Activated T-helper 17 cell treated with anti-CD3 and anti-CD28 coated beads, Interleukin-2, amount 50 U/mL, for 72 hours (primary cell): ENCODE measurements at regions not wholly inside any gene's neighbourhood (a gene's known extent, or its start where the extent isn't known, plus 50 kb on each side); places are given as distances from the start of the nearest gene placed in this dataset.
"Not testable (repeated sequence)": the region's sequence is repeated elsewhere in the genome, so short reads cannot be mapped to it uniquely, and the experiment has no call there.

Source experiments
- ATAC-seq: fragments of 150-1000 bp; cut with Tn5 transposase; replicated peaks from 2 replicates; pipeline ENCODE4 v1.10.0; 2021; ENCODE audit warnings: mild to moderate bottlenecking, moderate library complexity
- H3K27ac Mint-ChIP-seq: one replicate; pipeline ENCODE4 v1.8.0; 2022; ENCODE audit warnings: mixed read lengths
- H3K27me3 Mint-ChIP-seq: one replicate; pipeline ENCODE4 v1.8.0; 2022; ENCODE audit warnings: mixed read lengths
- H3K36me3 Mint-ChIP-seq: one replicate; pipeline ENCODE4 v1.8.0; 2022; ENCODE audit warnings: low read depth, mild to moderate bottlenecking, mixed read lengths
- H3K4me1 Mint-ChIP-seq: one replicate; pipeline ENCODE4 v1.8.0; 2022; ENCODE audit warnings: mixed read lengths
- H3K4me3 Mint-ChIP-seq: one replicate; pipeline ENCODE4 v1.8.0; 2022; ENCODE audit warnings: mild to moderate bottlenecking, mixed read lengths
- H3K9me3 Mint-ChIP-seq: one replicate; pipeline ENCODE4 v1.8.0; 2022; ENCODE audit warnings: mixed read lengths

GRCh38 chr4:100889898-100890297 lies 372.1 kb upstream of the EMCN start:
- no peak overlapping the region for H3K4me3 Mint-ChIP-seq
- H3K27ac Mint-ChIP-seq: no peak overlapping the region
- peak; percentile 62 for ATAC-seq
- H3K27me3 Mint-ChIP-seq: no peaks in the 10 kb centered on the region
- H3K4me1 Mint-ChIP-seq: peaks cover 2% of the 10 kb centered on the region
- H3K36me3 Mint-ChIP-seq: no peaks in the 10 kb centered on the region
- peaks cover 17% of the 10 kb centered on the region for H3K9me3 Mint-ChIP-seq

- Mint-ChIP-seq H3K36me3 (no peaks in the 10 kb centered on the region), H3K9me3 (peaks cover 17% of the 10 kb centered on the region), H3K27ac (no peak overlapping the region), H3K4me1 (no peaks in the 10 kb centered on the region), H3K4me3 (no peak overlapping the region), H3K27me3 (no peaks in the 10 kb centered on the region)
- peak; percentile 23 for ATAC-seq
These were observed 371.6 kb upstream of the EMCN start for GRCh38 chr4:100889401-100889800.

DNA sequence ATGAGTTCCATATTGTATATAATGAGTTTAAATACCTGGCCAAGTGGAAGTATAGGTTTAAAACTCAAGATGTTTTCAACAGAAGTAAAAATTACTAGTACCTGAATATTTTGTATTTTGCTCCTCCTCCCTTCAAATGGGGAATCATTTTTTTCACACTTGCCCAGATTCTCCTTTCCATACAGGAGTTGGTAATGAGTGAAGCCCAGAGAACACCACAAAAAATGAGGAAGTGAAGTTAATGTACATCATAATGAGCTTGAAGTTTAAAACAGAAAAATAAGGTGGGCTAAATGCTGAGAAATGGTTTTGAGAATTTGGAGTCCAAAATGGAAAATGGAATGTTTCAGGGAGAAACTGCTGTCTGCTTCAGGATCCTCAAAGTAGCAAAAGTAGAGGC lies 364.8 kb upstream of the EMCN start:
- Mint-ChIP-seq H3K27me3 (no peaks in the 10 kb centered on the region), H3K4me3 (no peak overlapping the region), H3K27ac (no peak overlapping the region), H3K9me3 (peaks cover 17% of the 10 kb centered on the region), H3K36me3 (no peaks in the 10 kb centered on the region), H3K4me1 (no peaks in the 10 kb centered on the region)
- ATAC-seq: no peak

DNA sequence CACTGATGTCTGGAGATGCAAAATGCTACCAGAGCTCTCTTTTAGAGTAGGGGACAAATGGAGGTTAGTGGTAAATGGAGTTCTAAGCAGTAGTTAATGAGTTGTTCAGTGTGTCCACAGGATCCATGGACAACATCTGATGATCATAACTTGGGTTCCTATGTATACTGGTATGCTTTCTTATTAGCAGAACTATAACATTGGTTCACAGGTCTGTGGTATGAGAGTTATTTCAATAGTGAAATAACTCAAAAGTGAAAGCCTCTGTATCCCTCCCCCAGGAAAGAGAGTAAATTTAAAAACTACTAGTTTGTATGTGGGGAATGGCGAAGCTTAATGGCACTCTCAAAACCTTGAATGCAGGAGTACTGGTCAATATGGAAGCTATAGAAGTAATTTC lies 363.5 kb upstream of the EMCN start:
- H3K27me3 Mint-ChIP-seq: no peaks in the 10 kb centered on the region
- H3K4me1 Mint-ChIP-seq: no peaks in the 10 kb centered on the region
- no peak for ATAC-seq
- H3K36me3 Mint-ChIP-seq: no peaks in the 10 kb centered on the region
- no peak overlapping the region for H3K27ac Mint-ChIP-seq
- no peak overlapping the region for H3K4me3 Mint-ChIP-seq
- peaks cover 8% of the 10 kb centered on the region for H3K9me3 Mint-ChIP-seq

DNA sequence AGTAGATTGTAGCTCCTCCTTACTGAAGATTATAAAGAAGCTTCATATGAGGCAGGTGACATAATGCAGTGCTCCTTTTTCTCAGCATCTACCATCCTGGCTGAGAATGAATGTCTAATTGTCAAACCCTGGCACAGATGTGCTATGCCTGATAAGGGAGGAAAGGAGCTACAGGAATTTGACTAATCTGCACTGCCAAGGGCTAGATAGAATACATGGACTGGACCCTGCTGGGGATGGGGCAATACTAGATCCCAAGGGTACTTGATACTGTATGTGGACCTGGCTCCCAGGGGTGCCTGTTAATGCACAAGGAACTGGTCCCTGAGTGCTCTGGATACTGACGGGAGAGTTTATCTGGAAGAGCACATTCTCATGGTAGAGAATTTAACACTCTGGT lies 362.2 kb upstream of the EMCN start:
- Mint-ChIP-seq H3K9me3 (no peaks in the 10 kb centered on the region), H3K4me1 (no peaks in the 10 kb centered on the region), H3K36me3 (no peaks in the 10 kb centered on the region), H3K27ac (no peak overlapping the region), H3K27me3 (no peaks in the 10 kb centered on the region), H3K4me3 (no peak overlapping the region)
- ATAC-seq: no peak

DNA sequence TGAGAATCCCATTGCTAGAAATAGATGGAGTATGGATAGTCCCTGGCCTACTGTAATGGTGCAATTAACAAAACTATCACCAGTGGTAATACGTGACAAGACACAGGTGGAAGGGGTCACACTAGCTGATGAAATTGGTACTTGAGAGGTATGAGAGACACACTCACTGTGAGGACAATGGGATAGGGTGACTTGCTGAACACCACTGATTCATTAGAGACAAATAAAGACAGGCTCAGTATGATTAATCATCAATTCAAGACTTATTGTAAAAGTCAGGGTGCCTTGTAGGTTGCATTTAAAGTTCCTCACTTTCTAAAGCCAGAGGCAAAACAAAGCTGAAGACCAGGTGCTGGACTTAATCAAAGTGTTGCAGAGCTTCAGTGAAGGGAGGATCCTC lies 361.6 kb upstream of the EMCN start:
- Mint-ChIP-seq H3K4me3 (no peak overlapping the region), H3K27me3 (no peaks in the 10 kb centered on the region), H3K4me1 (no peaks in the 10 kb centered on the region), H3K36me3 (no peaks in the 10 kb centered on the region), H3K9me3 (no peaks in the 10 kb centered on the region), H3K27ac (no peak overlapping the region)
- ATAC-seq: no peak

DNA sequence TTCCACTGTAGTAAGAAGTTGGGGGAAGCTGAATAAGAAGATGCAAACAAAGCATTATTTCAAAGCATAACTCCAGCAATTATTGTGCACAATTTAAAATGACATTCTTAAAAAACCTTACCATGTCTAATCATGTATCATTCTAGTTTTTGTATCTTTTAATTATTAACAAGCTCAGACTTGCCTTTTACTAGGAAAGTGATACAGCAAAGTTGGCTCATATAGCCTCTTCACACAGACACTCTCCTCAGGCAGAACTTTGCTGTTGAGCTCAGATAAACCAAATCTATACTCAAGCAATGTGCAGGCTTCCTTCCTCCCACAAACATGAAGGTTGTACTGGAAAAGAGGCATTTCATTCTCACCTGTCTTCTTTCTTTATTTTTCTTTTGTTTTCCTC lies 358.7 kb upstream of the EMCN start:
- H3K4me1 Mint-ChIP-seq: no peaks in the 10 kb centered on the region
- no peak for ATAC-seq

DNA sequence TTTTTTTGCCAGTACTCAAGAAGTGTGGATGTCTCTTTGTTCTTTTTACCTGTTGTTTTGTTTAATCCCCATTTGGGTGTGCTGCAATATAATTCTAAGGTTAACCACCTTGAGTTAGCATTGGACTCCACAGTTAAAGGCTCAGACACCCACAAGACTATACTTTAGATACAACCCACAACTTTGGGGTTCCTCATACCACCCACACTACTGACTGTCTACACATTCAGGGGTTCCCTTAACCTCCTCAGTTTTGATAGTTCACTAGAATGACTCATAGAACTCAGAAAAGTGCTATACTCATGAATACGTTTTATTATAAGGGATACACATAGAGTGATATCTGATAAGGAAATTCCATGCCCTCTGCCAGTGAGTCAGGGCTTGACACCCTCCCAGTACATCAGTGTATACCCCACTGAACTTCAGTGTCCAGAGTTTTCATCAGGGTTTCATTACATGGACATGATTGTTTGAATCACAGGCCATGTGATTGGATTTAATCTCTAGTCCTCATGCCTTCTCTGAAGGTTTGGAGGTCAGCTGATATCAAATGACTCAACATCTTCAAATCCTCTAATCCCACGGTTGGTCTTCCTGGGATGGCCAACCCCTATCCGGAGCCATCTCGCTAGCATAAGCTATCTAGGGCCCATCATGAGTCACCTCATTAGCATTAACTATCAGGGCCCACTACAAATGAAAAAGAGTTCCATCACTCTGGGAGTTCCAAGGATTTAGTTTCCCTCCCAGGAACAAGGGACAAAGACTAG lies 357.7 kb upstream of the EMCN start:
- Mint-ChIP-seq H3K27ac (no peak overlapping the region), H3K36me3 (no peaks in the 10 kb centered on the region), H3K9me3 (no peaks in the 10 kb centered on the region), H3K27me3 (peaks cover 7% of the 10 kb centered on the region), H3K4me3 (no peak overlapping the region), H3K4me1 (no peaks in the 10 kb centered on the region)
- ATAC-seq: no peak

More for the DNA sequence above, 358.7 kb upstream of the EMCN start:
- Mint-ChIP-seq H3K9me3 (no peaks in the 10 kb centered on the region), H3K36me3 (no peaks in the 10 kb centered on the region), H3K27ac (no peak overlapping the region), H3K27me3 (peaks cover 3% of the 10 kb centered on the region), H3K4me3 (no peak overlapping the region)

DNA sequence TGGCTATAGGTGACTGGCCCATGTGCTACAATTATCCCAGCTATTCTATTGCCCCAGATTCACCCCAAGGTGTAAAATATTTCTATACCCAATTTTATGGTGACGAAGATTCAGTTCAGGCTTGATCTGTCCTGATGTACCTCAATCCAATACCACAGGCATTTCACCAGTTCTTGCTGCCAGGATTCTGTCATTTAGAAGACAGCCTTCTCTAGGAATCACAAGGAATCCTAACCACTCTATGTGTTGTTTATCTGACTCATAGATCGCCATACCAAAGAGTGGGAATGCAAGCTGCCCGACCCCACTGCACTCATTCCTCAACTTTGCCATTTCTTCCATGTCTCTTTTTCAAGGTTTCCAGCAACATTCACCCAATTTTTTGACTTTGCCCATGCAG lies 355.0 kb upstream of the EMCN start:
- H3K27ac Mint-ChIP-seq: no peak overlapping the region
- no peak overlapping the region for H3K4me3 Mint-ChIP-seq
- no peaks in the 10 kb centered on the region for H3K9me3 Mint-ChIP-seq
- no peak for ATAC-seq
- peaks cover 7% of the 10 kb centered on the region for H3K27me3 Mint-ChIP-seq
- H3K36me3 Mint-ChIP-seq: no peaks in the 10 kb centered on the region
- no peaks in the 10 kb centered on the region for H3K4me1 Mint-ChIP-seq

DNA sequence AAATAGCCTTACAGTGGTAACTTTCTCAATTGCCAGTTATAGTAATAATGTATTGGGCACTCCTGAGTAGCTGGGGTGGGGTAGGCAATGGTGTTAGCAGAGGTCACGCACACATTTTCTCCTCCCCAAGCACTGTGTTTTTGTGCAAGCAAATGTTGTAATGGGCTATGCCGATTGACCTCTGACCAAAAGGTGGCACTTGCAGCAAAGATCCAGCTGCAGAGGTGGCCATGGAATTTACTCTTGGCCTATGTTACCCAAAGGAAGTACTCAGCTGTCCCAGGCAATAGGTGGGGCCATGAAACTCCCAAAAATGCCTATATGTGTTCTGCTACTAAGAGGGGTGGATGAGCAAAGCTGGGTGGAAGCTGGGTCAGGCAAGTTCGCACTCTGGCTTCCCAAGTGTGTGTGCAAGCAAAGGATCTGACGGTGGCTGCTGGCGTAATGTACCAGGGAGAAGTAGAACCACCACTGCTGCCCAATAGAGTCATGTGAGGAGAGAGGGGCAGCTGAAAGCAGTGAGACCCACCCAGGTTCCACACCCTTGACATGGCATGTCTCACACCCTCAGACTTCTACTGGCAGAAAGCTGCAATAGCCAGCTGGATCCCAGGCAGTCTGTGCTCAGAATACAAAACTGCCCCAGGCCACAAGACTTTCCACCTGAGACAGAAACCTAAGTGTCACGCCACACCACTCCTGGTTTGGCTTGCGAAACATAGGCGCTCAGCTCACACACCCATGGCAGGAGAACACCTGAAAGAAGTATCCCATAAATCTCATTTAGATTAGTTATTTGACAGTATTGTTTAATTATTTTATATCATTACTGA lies 353.3 kb upstream of the EMCN start:
- Mint-ChIP-seq H3K36me3 (no peaks in the 10 kb centered on the region), H3K27me3 (peaks cover 7% of the 10 kb centered on the region), H3K4me3 (no peak overlapping the region), H3K4me1 (no peaks in the 10 kb centered on the region), H3K9me3 (peaks cover 4% of the 10 kb centered on the region), H3K27ac (no peak overlapping the region)
- no peak for ATAC-seq

GRCh38 chr4:100869276-100869675 lies 351.5 kb upstream of the EMCN start:
- H3K27ac Mint-ChIP-seq: no peak overlapping the region
- no peak for ATAC-seq
- H3K27me3 Mint-ChIP-seq: peaks cover 7% of the 10 kb centered on the region
- no peaks in the 10 kb centered on the region for H3K4me1 Mint-ChIP-seq
- H3K9me3 Mint-ChIP-seq: peaks cover 4% of the 10 kb centered on the region
- no peaks in the 10 kb centered on the region for H3K36me3 Mint-ChIP-seq
- H3K4me3 Mint-ChIP-seq: no peak overlapping the region

DNA sequence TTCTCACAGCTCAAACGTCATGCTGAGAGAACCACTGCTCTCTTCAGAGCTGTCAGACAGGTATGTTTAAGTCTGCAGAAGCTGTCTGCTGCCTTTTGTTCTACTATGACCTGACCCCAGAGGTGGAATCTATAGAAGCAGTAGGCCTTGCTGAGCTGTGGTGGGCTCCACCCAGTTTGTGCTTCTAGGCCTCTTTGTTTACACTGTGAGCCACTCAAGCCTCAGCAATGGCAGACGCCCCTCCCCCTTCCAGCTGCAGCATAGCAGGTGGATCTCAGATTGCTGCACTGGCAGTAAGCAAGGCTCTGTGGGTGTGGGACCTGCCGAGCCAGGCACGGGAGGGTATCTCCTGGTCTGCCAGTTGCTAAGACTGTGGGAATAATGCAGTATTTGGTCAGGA lies 350.5 kb upstream of the EMCN start:
- not testable (repeated sequence) for H3K4me3 Mint-ChIP-seq, H3K36me3 Mint-ChIP-seq, H3K4me1 Mint-ChIP-seq, ATAC-seq, H3K27me3 Mint-ChIP-seq, H3K27ac Mint-ChIP-seq, H3K9me3 Mint-ChIP-seq

- Mint-ChIP-seq H3K9me3 (peaks cover 3% of the 10 kb centered on the region), H3K4me3 (no peak overlapping the region), H3K36me3 (no peaks in the 10 kb centered on the region), H3K27ac (no peak overlapping the region), H3K27me3 (no peaks in the 10 kb centered on the region), H3K4me1 (no peaks in the 10 kb centered on the region)
- no peak for ATAC-seq
These were observed 334.5 kb upstream of the EMCN start for GRCh38 chr4:100852326-100852725.

DNA sequence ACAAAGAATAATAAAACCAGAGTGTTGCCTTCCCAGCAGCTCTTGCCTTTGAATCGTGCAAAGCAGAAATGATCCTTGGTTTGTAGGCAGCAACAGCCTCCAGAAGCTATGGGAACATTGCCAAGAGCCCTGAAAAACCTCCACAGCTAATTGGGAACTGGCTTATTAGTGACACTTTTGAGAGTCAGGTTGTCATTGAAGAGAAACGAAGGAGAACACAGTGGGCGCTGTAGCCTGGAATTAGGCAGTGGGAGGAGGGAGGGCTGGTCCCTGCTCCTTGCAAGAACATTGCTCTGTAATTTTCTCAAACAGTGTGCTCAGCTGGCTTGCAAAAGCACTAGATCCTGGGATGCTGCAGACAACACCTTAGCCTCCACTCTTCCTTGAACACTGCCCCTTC lies 331.5 kb upstream of the EMCN start:
- Mint-ChIP-seq H3K4me1 (no peaks in the 10 kb centered on the region), H3K36me3 (no peaks in the 10 kb centered on the region), H3K4me3 (no peak overlapping the region), H3K9me3 (peaks cover 3% of the 10 kb centered on the region), H3K27ac (no peak overlapping the region), H3K27me3 (no peaks in the 10 kb centered on the region)
- ATAC-seq: no peak

- no peaks in the 10 kb centered on the region for H3K36me3 Mint-ChIP-seq
- H3K27me3 Mint-ChIP-seq: no peaks in the 10 kb centered on the region
- peaks cover 3% of the 10 kb centered on the region for H3K9me3 Mint-ChIP-seq
- H3K4me3 Mint-ChIP-seq: no peak overlapping the region
- no peak overlapping the region for H3K27ac Mint-ChIP-seq
- ATAC-seq: peak; percentile 74
- H3K4me1 Mint-ChIP-seq: no peaks in the 10 kb centered on the region
These were observed 331.0 kb upstream of the EMCN start for GRCh38 chr4:100848841-100849240.
